ENCODE measurements at regions not wholly inside any gene's neighbourhood (a gene's known extent, or its start where the extent isn't known, plus 50 kb on each side); places are given as distances from the start of the nearest gene placed in this dataset.

DNA sequence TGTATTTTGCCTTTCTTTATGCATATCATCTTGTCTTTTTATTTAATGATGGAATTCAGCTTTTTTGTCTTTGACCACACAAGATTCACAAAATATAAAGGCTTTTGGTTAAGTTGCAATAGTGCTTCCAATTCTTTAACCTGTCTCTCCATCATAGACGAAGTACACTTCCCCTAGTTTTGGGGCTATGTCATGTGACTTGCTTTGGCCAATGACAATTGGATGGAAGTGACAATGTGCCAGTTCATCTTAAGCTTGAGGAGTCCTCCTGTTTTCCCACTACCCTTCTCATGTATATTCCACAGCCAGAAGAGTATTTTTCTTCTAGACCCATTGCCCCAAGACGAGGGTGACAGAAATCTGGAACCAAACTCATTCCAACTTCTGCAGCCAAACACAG is 419.6 kb upstream of the BRINP3 start:
- Histone ChIP-seq H3K9me3 (ENCODE audit: insufficient read depth, low read length, severe bottlenecking) (no peaks in the 10 kb centered on the region), H3K27me3 (ENCODE audit: insufficient read depth, low read length, poor library complexity) (no peaks in the 10 kb centered on the region), H4K20me1 (ENCODE audit: insufficient read depth, low read length) (no peaks in the 10 kb centered on the region), H3K27ac (ENCODE audit: low read length) (no peak overlapping the region), H3K36me3 (ENCODE audit: insufficient read depth, low read length) (no peaks in the 10 kb centered on the region), H3K4me1 (ENCODE audit: insufficient read depth, low read length) (no peaks in the 10 kb centered on the region), H3K9ac (ENCODE audit: low read depth, low read length) (no peak overlapping the region), H2AFZ (ENCODE audit: low read depth, low read length) (no peak overlapping the region), H3K4me3 (ENCODE audit: low read depth in 1 of 2, low read length in 2 of 2) (no peak overlapping the region), H3K79me2 (ENCODE audit: insufficient read depth, low read length) (no peaks in the 10 kb centered on the region), H3K4me2 (ENCODE audit: insufficient read depth, low read length) (no peak overlapping the region)
- DNase-seq: no peak
- ATAC-seq (ENCODE audit: insufficient read depth, low read depth): no peak
- TF ChIP-seq, protein P1, sequence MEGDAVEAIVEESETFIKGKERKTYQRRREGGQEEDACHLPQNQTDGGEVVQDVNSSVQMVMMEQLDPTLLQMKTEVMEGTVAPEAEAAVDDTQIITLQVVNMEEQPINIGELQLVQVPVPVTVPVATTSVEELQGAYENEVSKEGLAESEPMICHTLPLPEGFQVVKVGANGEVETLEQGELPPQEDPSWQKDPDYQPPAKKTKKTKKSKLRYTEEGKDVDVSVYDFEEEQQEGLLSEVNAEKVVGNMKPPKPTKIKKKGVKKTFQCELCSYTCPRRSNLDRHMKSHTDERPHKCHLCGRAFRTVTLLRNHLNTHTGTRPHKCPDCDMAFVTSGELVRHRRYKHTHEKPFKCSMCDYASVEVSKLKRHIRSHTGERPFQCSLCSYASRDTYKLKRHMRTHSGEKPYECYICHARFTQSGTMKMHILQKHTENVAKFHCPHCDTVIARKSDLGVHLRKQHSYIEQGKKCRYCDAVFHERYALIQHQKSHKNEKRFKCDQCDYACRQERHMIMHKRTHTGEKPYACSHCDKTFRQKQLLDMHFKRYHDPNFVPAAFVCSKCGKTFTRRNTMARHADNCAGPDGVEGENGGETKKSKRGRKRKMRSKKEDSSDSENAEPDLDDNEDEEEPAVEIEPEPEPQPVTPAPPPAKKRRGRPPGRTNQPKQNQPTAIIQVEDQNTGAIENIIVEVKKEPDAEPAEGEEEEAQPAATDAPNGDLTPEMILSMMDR (IDR thresholded peaks at IDR 0.05; ENCODE audit: borderline replicate concordance, extremely low read depth, low read length, poor library complexity, severe bottlenecking): no peak
- TF ChIP-seq EZH2 (IDR thresholded peaks at IDR 0.05; ENCODE audit: borderline replicate concordance, low read depth, low read length, severe bottlenecking): no peak

DNA sequence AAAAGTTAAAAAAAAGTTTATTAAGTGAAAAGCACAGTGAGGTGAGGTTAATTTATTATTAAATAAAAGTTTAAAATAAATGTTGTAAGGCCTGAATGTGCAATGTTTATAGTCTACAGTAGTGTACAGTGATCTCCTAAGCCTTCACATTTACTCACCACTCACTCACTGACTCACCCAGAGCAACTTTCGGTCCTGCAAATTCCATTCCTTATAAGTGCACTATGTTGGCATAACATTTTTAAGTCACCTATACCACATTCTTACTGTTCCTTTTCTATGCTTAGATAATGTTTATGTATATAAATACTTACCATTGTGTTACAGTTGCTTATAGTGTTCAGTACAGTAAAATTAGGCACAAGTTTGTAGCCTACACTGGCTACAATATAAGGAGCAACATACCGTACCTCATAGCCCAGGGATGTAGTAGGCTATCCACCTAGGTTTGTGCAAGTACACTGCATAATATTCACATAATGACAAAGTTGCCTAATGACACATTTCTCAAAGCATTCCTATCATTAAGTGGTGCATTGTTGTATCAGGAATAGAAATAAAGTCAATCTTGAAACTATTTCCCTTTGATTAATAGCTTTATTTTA is 426.5 kb upstream of the BRINP3 start:
- H3K27ac ChIP-seq (ENCODE audit: low read length): no peak overlapping the region
- H3K79me2 ChIP-seq (ENCODE audit: insufficient read depth, low read length): no peaks in the 10 kb centered on the region
- ATAC-seq (ENCODE audit: insufficient read depth, low read depth): no peak
- no peaks in the 10 kb centered on the region for H4K20me1 ChIP-seq (ENCODE audit: insufficient read depth, low read length)
- no peaks in the 10 kb centered on the region for H3K36me3 ChIP-seq (ENCODE audit: insufficient read depth, low read length)
- H3K4me1 ChIP-seq (ENCODE audit: insufficient read depth, low read length): no peaks in the 10 kb centered on the region
- H3K9me3 ChIP-seq (ENCODE audit: insufficient read depth, low read length, severe bottlenecking): no peaks in the 10 kb centered on the region
- H3K9ac ChIP-seq (ENCODE audit: low read depth, low read length): no peak overlapping the region
- no peak overlapping the region for H3K4me3 ChIP-seq (ENCODE audit: low read depth in 1 of 2, low read length in 2 of 2)
- H2AFZ ChIP-seq (ENCODE audit: low read depth, low read length): no peak overlapping the region
- no peak for DNase-seq
- no peaks in the 10 kb centered on the region for H3K27me3 ChIP-seq (ENCODE audit: insufficient read depth, low read length, poor library complexity)
- H3K4me2 ChIP-seq (ENCODE audit: insufficient read depth, low read length): no peak overlapping the region
- TF ChIP-seq, protein P1 (IDR thresholded peaks at IDR 0.05; ENCODE audit: borderline replicate concordance, extremely low read depth, low read length, poor library complexity, severe bottlenecking): no peak
- TF ChIP-seq EZH2 (IDR thresholded peaks at IDR 0.05; ENCODE audit: borderline replicate concordance, low read depth, low read length, severe bottlenecking): no peak

DNA sequence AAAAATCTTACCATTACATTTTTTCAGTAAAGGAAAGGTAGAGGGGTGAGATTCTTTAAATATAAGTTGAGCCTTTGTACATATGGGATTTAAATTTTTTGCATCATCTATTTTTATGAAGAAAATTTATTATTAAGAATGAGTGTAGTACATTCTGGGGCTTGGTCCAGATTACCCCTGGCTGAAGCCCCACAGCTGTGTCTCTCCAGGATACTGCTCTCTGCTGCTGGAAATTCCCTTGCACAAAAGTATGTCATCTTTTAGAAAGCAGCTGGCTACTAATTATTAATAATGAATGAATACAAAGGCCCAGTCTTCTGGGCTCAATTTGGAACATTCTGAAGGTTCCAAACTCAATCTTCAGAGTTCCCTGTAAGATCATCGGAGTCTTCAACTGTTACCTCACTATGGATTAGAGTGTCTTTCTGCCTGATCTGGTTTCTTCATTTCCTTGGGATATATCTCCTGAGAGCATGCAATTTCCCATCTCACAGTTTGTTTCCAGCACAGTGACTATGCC is 428.6 kb upstream of the BRINP3 start:
- H3K27me3 ChIP-seq (ENCODE audit: insufficient read depth, low read length, poor library complexity): no peaks in the 10 kb centered on the region
- no peaks in the 10 kb centered on the region for H3K79me2 ChIP-seq (ENCODE audit: insufficient read depth, low read length)
- no peak overlapping the region for H3K27ac ChIP-seq (ENCODE audit: low read length)
- H3K9ac ChIP-seq (ENCODE audit: low read depth, low read length): no peak overlapping the region
- H4K20me1 ChIP-seq (ENCODE audit: insufficient read depth, low read length): no peaks in the 10 kb centered on the region
- H3K4me1 ChIP-seq (ENCODE audit: insufficient read depth, low read length): no peaks in the 10 kb centered on the region
- ATAC-seq (ENCODE audit: insufficient read depth, low read depth) (no peak), DNase-seq (no peak)
- TF ChIP-seq, protein P1 (IDR thresholded peaks at IDR 0.05; ENCODE audit: borderline replicate concordance, extremely low read depth, low read length, poor library complexity, severe bottlenecking): no peak
- no peak for TF ChIP-seq EZH2 (IDR thresholded peaks at IDR 0.05; ENCODE audit: borderline replicate concordance, low read depth, low read length, severe bottlenecking)
- no peaks in the 10 kb centered on the region for H3K9me3 ChIP-seq (ENCODE audit: insufficient read depth, low read length, severe bottlenecking)
- no peaks in the 10 kb centered on the region for H3K36me3 ChIP-seq (ENCODE audit: insufficient read depth, low read length)
- no peak overlapping the region for H3K4me2 ChIP-seq (ENCODE audit: insufficient read depth, low read length)
- no peak overlapping the region for H3K4me3 ChIP-seq (ENCODE audit: low read depth in 1 of 2, low read length in 2 of 2)
- H2AFZ ChIP-seq (ENCODE audit: low read depth, low read length): no peak overlapping the region
